ENCODE measurements at regions not wholly inside any gene's neighbourhood (a gene's known extent, or its start where the extent isn't known, plus 50 kb on each side); places are given as distances from the start of the nearest gene placed in this dataset.

GRCh38 chr5:82657033-82657699 is 379.0 kb upstream of the RPS23 start:
- no peak for ATAC-seq

More at GRCh38 chr5:82657033-82657699, 379.0 kb upstream of the RPS23 start:
- H3K4me3 ChIP-seq: no peak overlapping the region
- H3K9me3 ChIP-seq (replicated peaks; ENCODE audit: control insufficient read depth, insufficient read depth, low read depth, low read length): no peaks in the 10 kb centered on the region
- no peaks in the 10 kb centered on the region for H3K9me1 ChIP-seq (ENCODE audit: control insufficient read depth, insufficient read depth, low read length)
- POLR2A ChIA-PET: interaction anchor here (1.2 kb wide), 1 partner anchor 76 kb away, joined by 3 read pairs; no protein-coding TSS in a partner anchor
- H3K36me3 ChIP-seq (ENCODE audit: control insufficient read depth, insufficient read depth, low read length): no peaks in the 10 kb centered on the region
- H3K27ac ChIP-seq (ENCODE audit: extremely low read depth, low read depth, low read length): no peak overlapping the region
- no peak overlapping the region for H3K9ac ChIP-seq (ENCODE audit: insufficient read depth in 1 of 2, low read depth in 2 of 2, low read length in 2 of 2)
- no peaks in the 10 kb centered on the region for H3K79me2 ChIP-seq (ENCODE audit: control insufficient read depth, insufficient read depth, low read length)
- H4K20me1 ChIP-seq (replicated peaks; ENCODE audit: control insufficient read depth, insufficient read depth, low read length): no peaks in the 10 kb centered on the region
- 4% methylated on average over 5 of the region's 5 CpGs for WGBS (ENCODE audit: insufficient coverage, low coverage, missing lambda C conversion rate)
- H3K27me3 ChIP-seq (ENCODE audit: control insufficient read depth in 2 of 2, insufficient read depth in 2 of 2, low read length in 2 of 2): peaks cover 0 to 5% of the 10 kb centered on the region in 2 experiments; a peak in 1 of 5 replicates
- DNase-seq (ENCODE audit: extremely low read depth in 1 of 4, low spot score in 3 of 4): no peak
- TF ChIP-seq ELK1 (CRISPR knock-in tag; IDR thresholded peaks at IDR 0.05) (no peak), ZNF197 (CRISPR knock-in tag; IDR thresholded peaks at IDR 0.05; ENCODE audit: low read depth) (no peak), SRSF3 (IDR thresholded peaks at IDR 0.05; ENCODE audit: insufficient read depth, low read length) (no peak), ZNF175 (CRISPR knock-in tag; IDR thresholded peaks at IDR 0.05; ENCODE audit: low read depth) (no peak)
- TF ChIP-seq, protein P1, sequence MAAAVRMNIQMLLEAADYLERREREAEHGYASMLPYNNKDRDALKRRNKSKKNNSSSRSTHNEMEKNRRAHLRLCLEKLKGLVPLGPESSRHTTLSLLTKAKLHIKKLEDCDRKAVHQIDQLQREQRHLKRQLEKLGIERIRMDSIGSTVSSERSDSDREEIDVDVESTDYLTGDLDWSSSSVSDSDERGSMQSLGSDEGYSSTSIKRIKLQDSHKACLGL (CRISPR knock-in tag; IDR thresholded peaks at IDR 0.05; ENCODE audit: borderline replicate concordance, poor library complexity, severe bottlenecking): no peak
- no peak for FAIRE-seq
- H3K4me1 ChIP-seq (replicated peaks in 1 of 2; ENCODE audit: control insufficient read depth in 2 of 2, insufficient read depth in 2 of 2, low read length in 2 of 2): no peaks in the 10 kb centered on the region; a peak in 1 of 5 replicates
- no peak overlapping the region for H3K4me2 ChIP-seq (ENCODE audit: insufficient read depth, low read length)
- no TSS peak for BruUV-seq (replicated peaks)
- in situ Hi-C loops (cut with MboI): no loop called here
- CTCF ChIA-PET (ENCODE audit: low intra/inter-chr PET ratio): no interaction called here
- intact Hi-C loops (cut with micrococcal nuclease): no loop called here
- H2AFZ ChIP-seq (ENCODE audit: low read depth, low read length): no peak overlapping the region
